ENCODE measurements at regions not wholly inside any gene's neighbourhood (a gene's known extent, or its start where the extent isn't known, plus 50 kb on each side); places are given as distances from the start of the nearest gene placed in this dataset.

GRCh38 chr19:28864577-28865042 lies 348.3 kb downstream of the UQCRFS1 start (continued):
- TF ChIP-seq ZNF2 (tag by site-specific recombination; IDR thresholded peaks at IDR 0.05) (peak; percentile 42; the same call in 1 of the 2 replicates), ZNF585B (tag by site-specific recombination; IDR thresholded peaks at IDR 0.05) (no peak), ZNF132 (tag by site-specific recombination; IDR thresholded peaks at IDR 0.05; ENCODE audit: borderline replicate concordance) (no peak), ZNF843 (tag by site-specific recombination; IDR thresholded peaks at IDR 0.05) (peak; percentile 79), TRIM28 (IDR thresholded peaks at IDR 0.05; ENCODE audit: borderline replicate concordance, low read length) (no peak), ZNF18 (tag by site-specific recombination; IDR thresholded peaks at IDR 0.05) (peak; percentile 26; the same call in 1 of the 2 replicates), ZNF433 (tag by site-specific recombination; IDR thresholded peaks at IDR 0.05; ENCODE audit: low read depth) (no peak), YY2 (tag by site-specific recombination; IDR thresholded peaks at IDR 0.05) (no peak), ZNF292 (tag by site-specific recombination; IDR thresholded peaks at IDR 0.05; ENCODE audit: borderline replicate concordance, low read depth) (no peak), ZFP37 (tag by site-specific recombination; IDR thresholded peaks at IDR 0.05) (no peak; the same call in 1 of the 2 replicates), ZXDB (tag by site-specific recombination; IDR thresholded peaks at IDR 0.05) (peak; percentile 53), ZNF354C (tag by site-specific recombination; IDR thresholded peaks at IDR 0.05; ENCODE audit: borderline replicate concordance, low read depth) (no peak), ZFP69B (tag by site-specific recombination; IDR thresholded peaks at IDR 0.05) (0 out of 2 replicates have a peak, but pooled peaks have one; percentile 38), HIC1 (tag by site-specific recombination; IDR thresholded peaks at IDR 0.05) (no peak), ZBTB20 (tag by site-specific recombination; IDR thresholded peaks at IDR 0.05) (no peak), ZNF37A (tag by site-specific recombination; IDR thresholded peaks at IDR 0.05) (no peak), ZNF157 (tag by site-specific recombination; IDR thresholded peaks at IDR 0.05) (no peak), ZNF341 (tag by site-specific recombination; IDR thresholded peaks at IDR 0.05; ENCODE audit: low read depth) (peak; percentile 83), ZNF610 (tag by site-specific recombination; IDR thresholded peaks at IDR 0.05; ENCODE audit: borderline replicate concordance) (peak; percentile 88), ZNF768 (tag by site-specific recombination; IDR thresholded peaks at IDR 0.05) (no peak), ZNF701 (tag by site-specific recombination; IDR thresholded peaks at IDR 0.05) (no peak), ZNF600 (tag by site-specific recombination; IDR thresholded peaks at IDR 0.05) (peak; percentile 99), ZBTB1 (tag by site-specific recombination; IDR thresholded peaks at IDR 0.05) (no peak), ZBTB11 (tag by site-specific recombination; conservative IDR thresholded peaks at IDR 0.05; ENCODE audit: low read depth) (0 out of 2 replicates have a peak, but pooled peaks have one; percentile 19), ZNF560 (tag by site-specific recombination; IDR thresholded peaks at IDR 0.05; ENCODE audit: borderline replicate concordance) (no peak), HOXD13 (CRISPR knock-in tag; IDR thresholded peaks at IDR 0.05; ENCODE audit: borderline replicate concordance) (peak; percentile 31; the same call in 1 of the 2 replicates), ZBTB8A (tag by site-specific recombination; IDR thresholded peaks at IDR 0.05) (peak; percentile 92), ATF2 (tag by site-specific recombination; IDR thresholded peaks at IDR 0.05; ENCODE audit: low read depth) (no peak), PBX3 (CRISPR knock-in tag; IDR thresholded peaks at IDR 0.05) (no peak), ZNF423 (tag by site-specific recombination; IDR thresholded peaks at IDR 0.05) (no peak)
